Liver (tissue), 3 donors: ENCODE measurements at regions not wholly inside any gene's neighbourhood (a gene's known extent, or its start where the extent isn't known, plus 50 kb on each side); places are given as distances from the start of the nearest gene placed in this dataset.

Source experiments
- RAD21 ChIP-seq, 2 donors: IDR thresholded peaks; 2 replicates each; pipeline ENCODE4 v1.6.1; 2016; ENCODE audit warnings: antibody characterized with exemption in 2 of 2, mild to moderate bottlenecking in 2 of 2
- SP1 ChIP-seq: IDR thresholded peaks from 2 replicates; pipeline ENCODE4 v1.6.1; 2018; ENCODE audit warnings: antibody characterized with exemption, mild to moderate bottlenecking
- TF ChIP-seq, protein P1 (sequence below): fragments of 150-350 bp; IDR thresholded peaks from 2 replicates; pipeline ENCODE4 v1.5.1; 2017; ENCODE audit warnings: improper control_type of control experiment, low read depth, low read length; ENCODE audit not compliant: missing input control
- TF ChIP-seq, protein P2 (sequence below): IDR thresholded peaks from 2 replicates; pipeline ENCODE4 v1.6.1; 2016; ENCODE audit warnings: antibody characterized with exemption
- TF ChIP-seq, protein P3 (sequence below): IDR thresholded peaks from 2 replicates; pipeline ENCODE4 v1.6.1; 2016; ENCODE audit warnings: antibody characterized with exemption
- TF ChIP-seq, protein P4 (sequence below): IDR thresholded peaks from 2 replicates; pipeline ENCODE4 v1.6.1; 2016; ENCODE audit warnings: antibody characterized with exemption, mild to moderate bottlenecking
- donor health status: healthy.
- donor health status: healthy.

DNA sequence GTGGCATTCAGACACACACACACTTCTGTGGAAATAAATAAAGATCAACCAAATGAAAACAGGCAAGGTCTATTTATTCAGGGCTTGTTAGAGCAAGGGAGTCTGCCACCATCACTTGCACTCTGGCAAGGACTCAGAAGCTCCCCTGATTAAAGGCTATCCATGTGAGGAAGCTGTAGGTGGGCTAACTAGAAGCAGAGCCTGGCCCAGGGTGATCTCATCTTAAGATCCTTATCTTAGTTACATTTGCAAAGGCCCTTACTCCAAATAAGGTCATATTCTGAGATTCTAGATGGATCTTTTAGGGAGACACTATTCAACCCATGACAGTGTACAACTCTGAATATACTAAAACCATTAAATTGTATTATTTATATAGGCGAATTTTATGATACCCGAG lies 190.0 kb upstream of the SRD5A2 start:
- TF ChIP-seq, protein P1, sequence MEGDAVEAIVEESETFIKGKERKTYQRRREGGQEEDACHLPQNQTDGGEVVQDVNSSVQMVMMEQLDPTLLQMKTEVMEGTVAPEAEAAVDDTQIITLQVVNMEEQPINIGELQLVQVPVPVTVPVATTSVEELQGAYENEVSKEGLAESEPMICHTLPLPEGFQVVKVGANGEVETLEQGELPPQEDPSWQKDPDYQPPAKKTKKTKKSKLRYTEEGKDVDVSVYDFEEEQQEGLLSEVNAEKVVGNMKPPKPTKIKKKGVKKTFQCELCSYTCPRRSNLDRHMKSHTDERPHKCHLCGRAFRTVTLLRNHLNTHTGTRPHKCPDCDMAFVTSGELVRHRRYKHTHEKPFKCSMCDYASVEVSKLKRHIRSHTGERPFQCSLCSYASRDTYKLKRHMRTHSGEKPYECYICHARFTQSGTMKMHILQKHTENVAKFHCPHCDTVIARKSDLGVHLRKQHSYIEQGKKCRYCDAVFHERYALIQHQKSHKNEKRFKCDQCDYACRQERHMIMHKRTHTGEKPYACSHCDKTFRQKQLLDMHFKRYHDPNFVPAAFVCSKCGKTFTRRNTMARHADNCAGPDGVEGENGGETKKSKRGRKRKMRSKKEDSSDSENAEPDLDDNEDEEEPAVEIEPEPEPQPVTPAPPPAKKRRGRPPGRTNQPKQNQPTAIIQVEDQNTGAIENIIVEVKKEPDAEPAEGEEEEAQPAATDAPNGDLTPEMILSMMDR, result no peak
- TF ChIP-seq RAD21 (IDR thresholded peaks at IDR 0.05) (no peak), SP1 (no peak)
- TF ChIP-seq, protein P2, sequence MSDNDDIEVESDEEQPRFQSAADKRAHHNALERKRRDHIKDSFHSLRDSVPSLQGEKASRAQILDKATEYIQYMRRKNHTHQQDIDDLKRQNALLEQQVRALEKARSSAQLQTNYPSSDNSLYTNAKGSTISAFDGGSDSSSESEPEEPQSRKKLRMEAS, result no peak
- TF ChIP-seq, protein P3, sequence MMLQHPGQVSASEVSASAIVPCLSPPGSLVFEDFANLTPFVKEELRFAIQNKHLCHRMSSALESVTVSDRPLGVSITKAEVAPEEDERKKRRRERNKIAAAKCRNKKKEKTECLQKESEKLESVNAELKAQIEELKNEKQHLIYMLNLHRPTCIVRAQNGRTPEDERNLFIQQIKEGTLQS, result no peak
- TF ChIP-seq, protein P4, sequence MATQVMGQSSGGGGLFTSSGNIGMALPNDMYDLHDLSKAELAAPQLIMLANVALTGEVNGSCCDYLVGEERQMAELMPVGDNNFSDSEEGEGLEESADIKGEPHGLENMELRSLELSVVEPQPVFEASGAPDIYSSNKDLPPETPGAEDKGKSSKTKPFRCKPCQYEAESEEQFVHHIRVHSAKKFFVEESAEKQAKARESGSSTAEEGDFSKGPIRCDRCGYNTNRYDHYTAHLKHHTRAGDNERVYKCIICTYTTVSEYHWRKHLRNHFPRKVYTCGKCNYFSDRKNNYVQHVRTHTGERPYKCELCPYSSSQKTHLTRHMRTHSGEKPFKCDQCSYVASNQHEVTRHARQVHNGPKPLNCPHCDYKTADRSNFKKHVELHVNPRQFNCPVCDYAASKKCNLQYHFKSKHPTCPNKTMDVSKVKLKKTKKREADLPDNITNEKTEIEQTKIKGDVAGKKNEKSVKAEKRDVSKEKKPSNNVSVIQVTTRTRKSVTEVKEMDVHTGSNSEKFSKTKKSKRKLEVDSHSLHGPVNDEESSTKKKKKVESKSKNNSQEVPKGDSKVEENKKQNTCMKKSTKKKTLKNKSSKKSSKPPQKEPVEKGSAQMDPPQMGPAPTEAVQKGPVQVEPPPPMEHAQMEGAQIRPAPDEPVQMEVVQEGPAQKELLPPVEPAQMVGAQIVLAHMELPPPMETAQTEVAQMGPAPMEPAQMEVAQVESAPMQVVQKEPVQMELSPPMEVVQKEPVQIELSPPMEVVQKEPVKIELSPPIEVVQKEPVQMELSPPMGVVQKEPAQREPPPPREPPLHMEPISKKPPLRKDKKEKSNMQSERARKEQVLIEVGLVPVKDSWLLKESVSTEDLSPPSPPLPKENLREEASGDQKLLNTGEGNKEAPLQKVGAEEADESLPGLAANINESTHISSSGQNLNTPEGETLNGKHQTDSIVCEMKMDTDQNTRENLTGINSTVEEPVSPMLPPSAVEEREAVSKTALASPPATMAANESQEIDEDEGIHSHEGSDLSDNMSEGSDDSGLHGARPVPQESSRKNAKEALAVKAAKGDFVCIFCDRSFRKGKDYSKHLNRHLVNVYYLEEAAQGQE, result no peak
